ENCODE measurements at regions not wholly inside any gene's neighbourhood (a gene's known extent, or its start where the extent isn't known, plus 50 kb on each side); places are given as distances from the start of the nearest gene placed in this dataset.

DNA sequence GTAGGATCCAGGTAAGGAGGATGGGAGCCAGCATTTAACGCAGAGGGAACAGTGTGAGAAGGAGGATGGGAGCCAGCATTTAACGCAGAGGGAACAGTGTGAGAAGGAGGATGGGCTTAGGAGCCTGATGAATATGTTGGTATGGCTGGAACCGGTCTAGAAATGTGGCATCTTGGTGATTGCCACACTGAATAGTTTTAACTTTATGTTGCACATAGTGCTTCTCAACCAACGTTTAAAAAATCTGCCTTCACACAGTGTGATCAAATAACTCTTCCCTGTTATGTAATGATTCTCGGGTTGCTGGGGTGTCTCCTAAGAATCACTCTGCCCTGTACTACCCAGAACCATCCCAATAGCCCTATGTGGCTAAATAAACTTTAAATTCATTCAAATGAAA lies 146.9 kb upstream of the DUSP10 start:
- DNase-seq = no peak
- Histone ChIP-seq H3K36me3 (no peaks in the 10 kb centered on the region), H3K9ac (ENCODE audit: low read depth in 2 of 2, low read length in 2 of 2) (no peak overlapping the region), H3K4me3 (no peak overlapping the region), H3K27ac (no peak overlapping the region), H3K4me1 (no peaks in the 10 kb centered on the region), H3K9me3 (no peaks in the 10 kb centered on the region), H3K27me3 (no peaks in the 10 kb centered on the region)
- intact Hi-C loops (cut with DNase I) = no loop called here
- TF ChIP-seq, protein P1, sequence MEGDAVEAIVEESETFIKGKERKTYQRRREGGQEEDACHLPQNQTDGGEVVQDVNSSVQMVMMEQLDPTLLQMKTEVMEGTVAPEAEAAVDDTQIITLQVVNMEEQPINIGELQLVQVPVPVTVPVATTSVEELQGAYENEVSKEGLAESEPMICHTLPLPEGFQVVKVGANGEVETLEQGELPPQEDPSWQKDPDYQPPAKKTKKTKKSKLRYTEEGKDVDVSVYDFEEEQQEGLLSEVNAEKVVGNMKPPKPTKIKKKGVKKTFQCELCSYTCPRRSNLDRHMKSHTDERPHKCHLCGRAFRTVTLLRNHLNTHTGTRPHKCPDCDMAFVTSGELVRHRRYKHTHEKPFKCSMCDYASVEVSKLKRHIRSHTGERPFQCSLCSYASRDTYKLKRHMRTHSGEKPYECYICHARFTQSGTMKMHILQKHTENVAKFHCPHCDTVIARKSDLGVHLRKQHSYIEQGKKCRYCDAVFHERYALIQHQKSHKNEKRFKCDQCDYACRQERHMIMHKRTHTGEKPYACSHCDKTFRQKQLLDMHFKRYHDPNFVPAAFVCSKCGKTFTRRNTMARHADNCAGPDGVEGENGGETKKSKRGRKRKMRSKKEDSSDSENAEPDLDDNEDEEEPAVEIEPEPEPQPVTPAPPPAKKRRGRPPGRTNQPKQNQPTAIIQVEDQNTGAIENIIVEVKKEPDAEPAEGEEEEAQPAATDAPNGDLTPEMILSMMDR (IDR thresholded peaks at IDR 0.05) = no peak

DNA sequence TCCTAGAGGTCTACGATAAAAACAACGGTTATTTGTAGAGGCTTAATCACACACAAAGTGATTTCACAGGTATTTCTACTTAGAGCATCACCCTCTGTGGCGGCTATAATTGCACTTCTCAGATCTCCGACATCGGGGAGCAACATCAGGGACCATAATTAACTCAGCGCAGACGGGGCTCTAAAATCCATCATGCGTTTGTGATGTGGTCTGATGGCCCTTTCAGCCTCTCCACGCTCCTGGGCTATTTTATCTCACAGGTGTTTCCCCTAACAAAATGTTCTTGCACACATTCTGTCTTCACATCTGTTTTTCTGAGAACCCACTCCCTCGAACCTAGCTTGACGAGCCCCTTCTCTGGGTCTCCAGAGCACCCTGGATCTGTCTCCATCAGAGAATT lies 146.3 kb upstream of the DUSP10 start:
- no peak for DNase-seq
- Histone ChIP-seq H3K36me3 (no peaks in the 10 kb centered on the region), H3K4me3 (no peak overlapping the region), H3K9me3 (no peaks in the 10 kb centered on the region), H3K27ac (no peak overlapping the region), H3K27me3 (no peaks in the 10 kb centered on the region), H3K4me1 (no peaks in the 10 kb centered on the region), H3K9ac (ENCODE audit: low read depth in 2 of 2, low read length in 2 of 2) (no peak overlapping the region)
- TF ChIP-seq, protein P1 (IDR thresholded peaks at IDR 0.05) = no peak
- intact Hi-C loops (cut with DNase I) = no loop called here

DNA sequence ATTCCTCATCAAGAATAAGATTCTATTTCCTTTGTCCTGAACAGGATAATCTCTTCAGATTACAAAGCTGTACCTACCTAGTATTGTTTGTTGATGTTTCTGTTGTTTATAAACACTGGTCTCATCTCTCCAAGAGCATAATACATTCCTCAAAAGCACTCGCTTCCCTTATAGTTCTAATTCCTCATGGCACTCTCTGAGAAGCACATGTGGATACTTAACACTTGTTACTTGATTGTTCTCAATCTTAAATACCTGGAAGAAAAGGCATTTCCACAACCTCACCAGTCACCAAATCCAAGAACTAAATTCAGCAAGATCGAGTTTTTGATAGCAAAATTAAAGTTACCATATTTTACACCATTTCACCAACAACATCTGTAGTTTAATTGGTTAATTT lies 145.9 kb upstream of the DUSP10 start:
- H3K4me1 ChIP-seq = no peaks in the 10 kb centered on the region
- no peak overlapping the region for H3K9ac ChIP-seq (ENCODE audit: low read depth in 2 of 2, low read length in 2 of 2)
- H3K36me3 ChIP-seq = no peaks in the 10 kb centered on the region
- TF ChIP-seq, protein P1 (IDR thresholded peaks at IDR 0.05) = no peak
- no peak overlapping the region for H3K27ac ChIP-seq
- H3K4me3 ChIP-seq = no peak overlapping the region
- H3K27me3 ChIP-seq = no peaks in the 10 kb centered on the region
- DNase-seq = no peak
- no peaks in the 10 kb centered on the region for H3K9me3 ChIP-seq
- intact Hi-C loops (cut with DNase I) = no loop called here

DNA sequence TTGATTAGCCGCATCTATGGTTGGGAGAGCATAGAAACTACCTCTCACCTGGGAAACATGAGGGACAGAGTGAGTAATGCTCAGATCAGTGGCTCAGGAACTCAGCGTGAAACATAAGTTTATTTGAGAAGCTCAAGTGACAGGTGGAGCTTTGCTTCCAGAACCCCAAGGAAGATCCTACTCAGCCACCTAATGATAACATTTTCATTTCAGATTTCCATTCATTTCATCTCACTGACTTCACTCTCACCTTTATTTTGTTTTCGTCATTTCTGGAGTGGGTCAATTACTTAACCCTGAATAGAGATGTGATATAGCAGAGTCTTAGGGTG lies 145.5 kb upstream of the DUSP10 start:
- TF ChIP-seq, protein P1 (IDR thresholded peaks at IDR 0.05) = no peak
- H3K9me3 ChIP-seq = no peaks in the 10 kb centered on the region
- no peak overlapping the region for H3K4me3 ChIP-seq
- no peak overlapping the region for H3K9ac ChIP-seq (ENCODE audit: low read depth in 2 of 2, low read length in 2 of 2)
- no peak for DNase-seq
- no peaks in the 10 kb centered on the region for H3K4me1 ChIP-seq
- no peak overlapping the region for H3K27ac ChIP-seq
- H3K36me3 ChIP-seq = no peaks in the 10 kb centered on the region
- H3K27me3 ChIP-seq = no peaks in the 10 kb centered on the region
- intact Hi-C loops (cut with DNase I) = no loop called here

DNA sequence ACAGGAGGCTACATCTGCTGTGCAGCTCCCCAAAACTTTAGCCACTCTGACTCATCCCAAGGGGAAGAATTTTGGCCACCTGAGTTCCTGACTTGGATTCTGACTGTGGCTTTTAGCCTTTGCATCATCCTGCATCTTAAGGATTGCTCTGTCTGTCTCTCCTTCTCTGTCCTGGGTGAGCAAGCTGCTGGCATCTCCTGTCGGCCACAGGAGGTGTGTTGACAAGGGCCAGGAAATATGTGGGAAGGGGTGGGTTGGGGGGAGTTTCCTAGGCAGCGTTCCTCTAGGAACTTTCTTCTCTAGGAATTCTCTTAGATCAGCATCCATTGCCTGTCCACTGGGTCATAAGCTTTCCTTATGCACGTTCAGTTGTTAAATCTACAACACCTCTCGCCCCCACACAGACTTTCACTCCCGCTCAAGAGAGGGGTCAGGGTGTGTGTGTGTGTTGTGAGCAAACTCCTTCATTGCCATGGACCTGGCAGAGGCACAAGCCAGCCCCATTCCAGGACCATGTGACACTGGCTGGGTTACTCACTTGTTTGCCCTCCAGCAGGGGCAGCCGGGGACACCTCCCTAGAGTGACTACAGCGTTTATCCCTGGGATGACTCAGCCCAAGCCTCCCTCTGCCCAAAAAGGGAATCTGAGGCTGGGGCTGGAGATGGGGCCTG lies 145.0 kb upstream of the DUSP10 start:
- Histone ChIP-seq H3K4me3 (no peak overlapping the region), H3K9me3 (no peaks in the 10 kb centered on the region), H3K27ac (no peak overlapping the region), H3K9ac (ENCODE audit: low read depth in 2 of 2, low read length in 2 of 2) (no peak overlapping the region), H3K36me3 (no peaks in the 10 kb centered on the region), H3K27me3 (no peaks in the 10 kb centered on the region), H3K4me1 (no peaks in the 10 kb centered on the region)
- peak; percentile 25 for DNase-seq
- TF ChIP-seq, protein P1 (IDR thresholded peaks at IDR 0.05) = no peak
- intact Hi-C loops (cut with DNase I) = no loop called here
